Hematopoietic multipotent progenitor cell treated with erythropoietin and hydrocortisone succinate and interleukin-3 and kit ligand, for 15 days (in vitro differentiated cells): ENCODE measurements at regions not wholly inside any gene's neighbourhood (a gene's known extent, or its start where the extent isn't known, plus 50 kb on each side); places are given as distances from the start of the nearest gene placed in this dataset.
"Not testable (repeated sequence)": the region's sequence is repeated elsewhere in the genome, so short reads cannot be mapped to it uniquely, and the experiment has no call there.

Source experiments
- DNase-seq: peaks from one replicate; pipeline ENCODE4 v3.0.0-alpha.2; 2015; ENCODE audit warnings: low spot score

- DNase-seq, result no peak
Observed at GRCh38 chr16:79404571-79404970, 196.0 kb downstream of the MAF start.

- DNase-seq, result no peak
Observed at GRCh38 chr16:79403534-79403933, 197.0 kb downstream of the MAF start.

GRCh38 chr16:79402920-79403319, 197.6 kb downstream of the MAF start:
- DNase-seq, result no peak

- no peak for DNase-seq
Observed at GRCh38 chr16:79402356-79402755, 198.2 kb downstream of the MAF start.

- no peak for DNase-seq
Observed at GRCh38 chr16:79401782-79402181, 198.8 kb downstream of the MAF start.

GRCh38 chr16:79401157-79401556, 199.4 kb downstream of the MAF start:
- DNase-seq, result no peak

- peak; percentile 37 for DNase-seq
Observed at GRCh38 chr16:79400462-79401149, 199.9 kb downstream of the MAF start.

- DNase-seq, result no peak
Observed at GRCh38 chr16:79395591-79395990, 204.9 kb downstream of the MAF start.

- DNase-seq, result no peak
Observed at GRCh38 chr16:79394206-79394605, 206.3 kb downstream of the MAF start.

GRCh38 chr16:79393564-79393963, 207.0 kb downstream of the MAF start:
- DNase-seq, result no peak

- no peak for DNase-seq
Observed at GRCh38 chr16:79393127-79393526, 207.4 kb downstream of the MAF start.

GRCh38 chr16:79392081-79392480, 208.5 kb downstream of the MAF start:
- no peak for DNase-seq

- no peak for DNase-seq
Observed at GRCh38 chr16:79391395-79391794, 209.1 kb downstream of the MAF start.

- DNase-seq, result no peak
Observed at GRCh38 chr16:79390481-79391051, 210.0 kb downstream of the MAF start.

GRCh38 chr16:79388396-79388795, 212.1 kb downstream of the MAF start:
- DNase-seq, result no peak

- no peak for DNase-seq
Observed at GRCh38 chr16:79386299-79386698, 214.2 kb downstream of the MAF start.

GRCh38 chr16:79381603-79382042, 218.9 kb downstream of the MAF start:
- DNase-seq, result no peak

GRCh38 chr16:79380995-79381602, 219.4 kb downstream of the MAF start:
- DNase-seq, result no peak

GRCh38 chr16:79379095-79379494, 221.4 kb downstream of the MAF start:
- DNase-seq, result no peak

GRCh38 chr16:79377082-79377481, 223.5 kb downstream of the MAF start:
- DNase-seq, result not testable (repeated sequence)

GRCh38 chr16:79375351-79375750, 225.2 kb downstream of the MAF start:
- no peak for DNase-seq

- no peak for DNase-seq
Observed at GRCh38 chr16:79372503-79373184, 227.9 kb downstream of the MAF start.

GRCh38 chr16:79370736-79371135, 229.8 kb downstream of the MAF start:
- DNase-seq, result no peak
